ENCODE measurements at regions not wholly inside any gene's neighbourhood (a gene's known extent, or its start where the extent isn't known, plus 50 kb on each side); places are given as distances from the start of the nearest gene placed in this dataset.

GRCh38 chr9:36764364-36765076 lies 191.8 kb downstream of the MELK start:
- DNase-seq = no peak

GRCh38 chr9:36765077-36765390 lies 192.3 kb downstream of the MELK start:
- DNase-seq = no peak

GRCh38 chr9:36765468-36766341 lies 193.0 kb downstream of the MELK start:
- peak; percentile 81 for DNase-seq

GRCh38 chr9:36768677-36769076 lies 196.0 kb downstream of the MELK start:
- DNase-seq = no peak

GRCh38 chr9:36770025-36770424 lies 197.3 kb downstream of the MELK start:
- DNase-seq = no peak

- DNase-seq = no peak
These were observed 200.0 kb downstream of the MELK start for GRCh38 chr9:36772449-36773403.

- no peak for DNase-seq
These were observed 206.0 kb downstream of the MELK start for GRCh38 chr9:36778682-36779081.

GRCh38 chr9:36779582-36779981 lies 206.9 kb downstream of the MELK start:
- DNase-seq = no peak

- no peak for DNase-seq
These were observed 207.5 kb downstream of the MELK start for GRCh38 chr9:36780186-36780585.

GRCh38 chr9:36781533-36781932 lies 208.8 kb downstream of the MELK start:
- no peak for DNase-seq
